Smooth muscle cell (in vitro differentiated cells): ENCODE measurements at regions not wholly inside any gene's neighbourhood (a gene's known extent, or its start where the extent isn't known, plus 50 kb on each side); places are given as distances from the start of the nearest gene placed in this dataset.

Source experiments
- DNase-seq: peaks from one replicate; lab custom pipeline; 2025; ENCODE audit not compliant: unreplicated experiment; lab: John Stamatoyannopoulos, UW
- H2AFZ ChIP-seq: fragments of 200-600 bp; sonication (generic); 2 replicates; pipeline ENCODE4 v1.6.0; 2016; ENCODE audit warnings: antibody characterized with exemption, low read depth, mild to moderate bottlenecking
- H3F3A ChIP-seq: fragments of 200-600 bp; sonication (generic); 2 replicates; pipeline ENCODE4 v1.6.0; 2017; ENCODE audit warnings: antibody characterized with exemption, low read depth
- H3K27ac ChIP-seq: fragments of 200-600 bp; sonication (generic); 2 replicates; pipeline ENCODE4 v1.5.1; 2016; ENCODE audit warnings: low read depth, mild to moderate bottlenecking
- H3K27me3 ChIP-seq: fragments of 200-600 bp; sonication (generic); 2 replicates; pipeline ENCODE4 v1.6.1; 2016; ENCODE audit warnings: low read depth, mild to moderate bottlenecking
- H3K36me3 ChIP-seq: fragments of 200-600 bp; sonication (generic); 2 replicates; pipeline ENCODE4 v1.5.1; 2016; ENCODE audit warnings: low read depth
- H3K4me1 ChIP-seq: fragments of 200-600 bp; sonication (generic); 2 replicates; pipeline ENCODE4 v1.5.1; 2016; ENCODE audit warnings: low read depth
- H3K4me2 ChIP-seq: fragments of 200-600 bp; sonication (generic); 2 replicates; pipeline ENCODE4 v1.6.0; 2016; ENCODE audit warnings: mild to moderate bottlenecking
- H3K4me3 ChIP-seq: fragments of 200-600 bp; sonication (generic); 2 replicates; pipeline ENCODE4 v1.5.1; 2016; ENCODE audit warnings: mild to moderate bottlenecking
- H3K79me2 ChIP-seq: fragments of 200-600 bp; sonication (generic); 2 replicates; pipeline ENCODE4 v1.6.0; 2016; ENCODE audit warnings: low read depth, mild to moderate bottlenecking
- H3K9ac ChIP-seq: fragments of 200-600 bp; sonication (generic); 2 replicates; pipeline ENCODE4 v1.6.0; 2016; ENCODE audit warnings: low read depth
- H3K9me3 ChIP-seq: fragments of 200-600 bp; sonication (generic); replicated peaks from 2 replicates; pipeline ENCODE4 v1.5.1; 2016; ENCODE audit warnings: low read depth
- H4K20me1 ChIP-seq: fragments of 200-600 bp; sonication (generic); 2 replicates; pipeline ENCODE4 v1.6.0; 2016; ENCODE audit warnings: low read depth
- WGBS: methylation state at CpG from one replicate; pipeline ENCODE4 v1.1.7; 2016; ENCODE audit warnings: low lambda C conversion rate; 5-methylcytosine and 5-hydroxymethylcytosine counted together
- TF ChIP-seq, protein P1 (sequence below): fragments of 200-600 bp; sonication (generic); IDR thresholded peaks from 2 replicates; pipeline ENCODE4 v1.5.1; 2017; ENCODE audit warnings: borderline replicate concordance, mild to moderate bottlenecking, antibody characterized with exemption; ENCODE audit not compliant: insufficient read depth, poor library complexity, severe bottlenecking

DNA sequence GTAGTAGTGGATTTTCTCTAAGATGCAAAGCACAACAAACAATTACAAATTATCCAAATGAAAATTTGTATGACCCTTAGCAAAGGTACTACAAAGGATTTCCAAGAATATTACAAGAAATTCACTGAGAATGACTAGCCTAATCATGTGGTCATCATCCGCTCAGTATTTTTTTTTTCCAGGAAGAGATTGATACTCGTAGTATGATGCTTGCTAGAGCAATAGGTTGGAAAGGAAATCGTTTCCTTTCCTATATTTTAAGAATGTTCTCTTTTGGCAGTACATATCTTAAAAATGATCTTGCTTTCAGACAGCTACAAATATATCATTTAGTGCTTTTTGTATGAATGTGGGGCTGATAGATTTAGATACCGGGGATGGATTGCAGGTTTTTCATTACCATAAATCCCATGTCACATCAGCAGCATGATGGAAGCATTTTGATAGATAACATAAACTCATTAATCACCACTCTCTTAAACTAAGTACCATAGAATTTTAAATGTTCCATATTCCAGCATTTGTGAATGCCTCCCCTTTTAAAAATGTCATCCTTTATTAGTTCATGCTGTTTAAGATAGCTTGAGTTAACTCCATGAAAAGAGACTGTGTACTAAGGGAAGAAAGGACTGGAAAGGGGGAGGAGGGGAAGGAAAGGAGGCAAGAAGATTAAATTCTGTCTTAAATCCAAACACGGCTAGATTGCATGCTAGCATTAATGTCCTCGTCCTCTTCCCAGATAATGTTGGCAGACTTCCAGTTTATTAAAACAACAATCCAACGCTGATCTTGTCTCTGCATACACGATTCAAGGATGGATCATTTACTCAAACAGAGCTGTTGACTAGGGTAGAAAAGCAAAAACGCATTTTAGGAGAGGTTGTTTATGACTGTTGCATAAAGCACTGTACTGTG is 311.7 kb upstream of the ZNF608 start:
- Histone ChIP-seq H3K4me1 (peaks cover 34% of the 10 kb centered on the region), H3K79me2 (no peaks in the 10 kb centered on the region), H3K36me3 (no peaks in the 10 kb centered on the region), H3K27me3 (no peaks in the 10 kb centered on the region), H2AFZ (peak overlapping the region; percentile 81), H4K20me1 (no peaks in the 10 kb centered on the region), H3K27ac (no peak overlapping the region), H3K4me3 (no peak overlapping the region), H3K9me3 (no peaks in the 10 kb centered on the region), H3K4me2 (peak overlapping the region; percentile 64), H3K9ac (no peak overlapping the region), H3F3A (peaks cover 5% of the 10 kb centered on the region)
- no peak for DNase-seq
- WGBS, result 40% methylated on average over 9 of the region's 9 CpGs
- TF ChIP-seq, protein P1, sequence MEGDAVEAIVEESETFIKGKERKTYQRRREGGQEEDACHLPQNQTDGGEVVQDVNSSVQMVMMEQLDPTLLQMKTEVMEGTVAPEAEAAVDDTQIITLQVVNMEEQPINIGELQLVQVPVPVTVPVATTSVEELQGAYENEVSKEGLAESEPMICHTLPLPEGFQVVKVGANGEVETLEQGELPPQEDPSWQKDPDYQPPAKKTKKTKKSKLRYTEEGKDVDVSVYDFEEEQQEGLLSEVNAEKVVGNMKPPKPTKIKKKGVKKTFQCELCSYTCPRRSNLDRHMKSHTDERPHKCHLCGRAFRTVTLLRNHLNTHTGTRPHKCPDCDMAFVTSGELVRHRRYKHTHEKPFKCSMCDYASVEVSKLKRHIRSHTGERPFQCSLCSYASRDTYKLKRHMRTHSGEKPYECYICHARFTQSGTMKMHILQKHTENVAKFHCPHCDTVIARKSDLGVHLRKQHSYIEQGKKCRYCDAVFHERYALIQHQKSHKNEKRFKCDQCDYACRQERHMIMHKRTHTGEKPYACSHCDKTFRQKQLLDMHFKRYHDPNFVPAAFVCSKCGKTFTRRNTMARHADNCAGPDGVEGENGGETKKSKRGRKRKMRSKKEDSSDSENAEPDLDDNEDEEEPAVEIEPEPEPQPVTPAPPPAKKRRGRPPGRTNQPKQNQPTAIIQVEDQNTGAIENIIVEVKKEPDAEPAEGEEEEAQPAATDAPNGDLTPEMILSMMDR, result no peak

DNA sequence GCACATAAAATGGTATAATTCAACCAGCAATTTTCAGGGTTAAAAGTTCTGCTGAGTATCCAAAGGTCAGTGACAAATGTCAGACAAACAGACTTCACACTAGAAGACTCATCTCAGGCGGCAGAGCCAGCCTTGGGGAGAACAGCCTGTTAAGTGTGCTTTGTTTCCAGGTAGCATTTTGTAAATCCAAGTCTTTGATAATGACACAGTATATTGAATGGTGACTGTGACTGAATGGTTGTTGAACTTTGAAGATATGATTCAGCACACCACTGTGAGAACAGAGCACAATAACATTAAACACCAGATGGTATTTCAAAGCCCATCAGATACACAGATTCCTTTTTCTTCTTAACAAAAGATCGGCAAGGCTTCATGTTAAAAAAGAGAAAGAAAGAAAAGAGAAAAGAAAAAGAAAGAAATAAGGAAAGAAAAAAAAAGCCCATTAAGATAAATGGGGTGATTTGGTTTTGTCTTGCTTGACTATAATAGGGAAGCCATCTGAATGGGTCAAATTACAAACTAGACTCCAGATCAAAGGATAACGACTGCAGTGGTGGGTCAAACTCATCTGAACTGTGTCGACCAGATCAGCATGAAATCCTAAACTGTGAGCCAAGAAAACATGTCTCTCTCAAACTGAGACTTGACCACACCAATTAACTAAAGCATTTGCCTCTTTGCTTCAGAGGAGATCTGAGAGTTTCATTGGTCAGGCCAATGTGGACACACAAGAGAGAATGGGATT is 313.0 kb upstream of the ZNF608 start:
- no peaks in the 10 kb centered on the region for H3K36me3 ChIP-seq
- no peak overlapping the region for H3K27ac ChIP-seq
- DNase-seq, result no peak

DNA sequence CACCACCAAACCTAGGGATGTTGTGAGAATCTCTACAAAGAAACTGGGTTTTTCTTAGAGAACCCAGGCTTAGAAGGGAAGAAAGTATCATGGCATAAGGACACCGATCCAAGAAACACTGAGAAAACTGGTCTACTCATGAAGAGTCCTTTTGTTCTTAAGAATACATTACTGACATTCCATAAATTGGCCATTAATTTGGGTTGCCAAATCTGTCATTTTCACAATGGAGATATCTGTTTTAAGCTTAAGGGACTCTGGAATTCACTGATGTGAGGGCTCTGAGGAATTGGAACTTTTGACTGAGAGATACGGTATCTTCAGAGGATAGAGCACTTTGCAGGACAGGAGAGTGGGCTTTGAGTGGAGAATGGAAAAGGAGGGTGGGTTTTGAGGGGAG is 315.3 kb upstream of the ZNF608 start:
- Histone ChIP-seq H4K20me1 (no peaks in the 10 kb centered on the region), H3K9ac (no peak overlapping the region), H2AFZ (no peak overlapping the region), H3K36me3 (no peaks in the 10 kb centered on the region), H3K4me2 (no peak overlapping the region), H3K4me1 (peaks cover 48% of the 10 kb centered on the region), H3F3A (peaks cover 5% of the 10 kb centered on the region), H3K27me3 (no peaks in the 10 kb centered on the region), H3K79me2 (no peaks in the 10 kb centered on the region), H3K4me3 (no peak overlapping the region), H3K9me3 (no peaks in the 10 kb centered on the region), H3K27ac (no peak overlapping the region)
- TF ChIP-seq, protein P1, result no peak
- no peak for DNase-seq
- WGBS, result 89% methylated on average over 2 of the region's 2 CpGs

More for the DNA sequence above, 313.0 kb upstream of the ZNF608 start:
- Histone ChIP-seq H3K9ac (no peak overlapping the region), H3K79me2 (no peaks in the 10 kb centered on the region), H3K27me3 (no peaks in the 10 kb centered on the region), H3K9me3 (no peaks in the 10 kb centered on the region), H3K4me3 (no peak overlapping the region), H2AFZ (peak overlapping the region; percentile 81), H3K4me1 (peaks cover 34% of the 10 kb centered on the region), H3K4me2 (peak overlapping the region; percentile 64), H4K20me1 (no peaks in the 10 kb centered on the region), H3F3A (peaks cover 5% of the 10 kb centered on the region)
- 27% methylated on average over 4 of the region's 4 CpGs for WGBS
- TF ChIP-seq, protein P1, result no peak
